ENCODE measurements at regions not wholly inside any gene's neighbourhood (a gene's known extent, or its start where the extent isn't known, plus 50 kb on each side); places are given as distances from the start of the nearest gene placed in this dataset.

DNA sequence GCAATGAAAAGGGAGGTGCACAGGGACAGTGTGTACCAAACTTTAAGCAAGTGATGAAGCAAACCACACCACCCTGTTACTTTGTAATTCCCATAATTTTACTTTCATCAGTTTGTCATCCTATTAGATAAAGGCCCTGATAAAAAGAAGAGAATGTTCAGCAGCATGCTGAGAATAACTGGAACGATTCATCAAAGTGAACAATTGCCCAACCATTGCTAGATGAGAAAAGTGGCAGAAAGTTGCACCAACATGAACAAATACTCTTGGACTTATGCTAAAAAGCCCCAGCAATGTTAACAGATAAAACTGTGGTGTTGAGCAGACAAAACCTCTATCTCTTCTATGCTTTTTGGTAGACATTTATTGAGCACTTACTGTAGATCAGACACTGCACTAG, 75.5 kb upstream of the PCGF5 start:
- Mint-ChIP-seq H3K4me1 (ENCODE audit: insufficient read depth, unreplicated experiment) (peaks cover 4% of the 10 kb centered on the region), H3K4me3 (ENCODE audit: unreplicated experiment) (no peak overlapping the region), H3K9me3 (ENCODE audit: unreplicated experiment) (no peaks in the 10 kb centered on the region), H3K27ac (ENCODE audit: low read depth, unreplicated experiment) (no peak overlapping the region), H3K36me3 (ENCODE audit: insufficient read depth, unreplicated experiment) (no peaks in the 10 kb centered on the region), H3K27me3 (ENCODE audit: insufficient read depth, unreplicated experiment) (no peaks in the 10 kb centered on the region)
- TF ChIP-seq, protein P1, sequence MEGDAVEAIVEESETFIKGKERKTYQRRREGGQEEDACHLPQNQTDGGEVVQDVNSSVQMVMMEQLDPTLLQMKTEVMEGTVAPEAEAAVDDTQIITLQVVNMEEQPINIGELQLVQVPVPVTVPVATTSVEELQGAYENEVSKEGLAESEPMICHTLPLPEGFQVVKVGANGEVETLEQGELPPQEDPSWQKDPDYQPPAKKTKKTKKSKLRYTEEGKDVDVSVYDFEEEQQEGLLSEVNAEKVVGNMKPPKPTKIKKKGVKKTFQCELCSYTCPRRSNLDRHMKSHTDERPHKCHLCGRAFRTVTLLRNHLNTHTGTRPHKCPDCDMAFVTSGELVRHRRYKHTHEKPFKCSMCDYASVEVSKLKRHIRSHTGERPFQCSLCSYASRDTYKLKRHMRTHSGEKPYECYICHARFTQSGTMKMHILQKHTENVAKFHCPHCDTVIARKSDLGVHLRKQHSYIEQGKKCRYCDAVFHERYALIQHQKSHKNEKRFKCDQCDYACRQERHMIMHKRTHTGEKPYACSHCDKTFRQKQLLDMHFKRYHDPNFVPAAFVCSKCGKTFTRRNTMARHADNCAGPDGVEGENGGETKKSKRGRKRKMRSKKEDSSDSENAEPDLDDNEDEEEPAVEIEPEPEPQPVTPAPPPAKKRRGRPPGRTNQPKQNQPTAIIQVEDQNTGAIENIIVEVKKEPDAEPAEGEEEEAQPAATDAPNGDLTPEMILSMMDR (IDR thresholded peaks at IDR 0.05; ENCODE audit: unreplicated experiment): no peak
- no TSS peak for BruUV-seq (replicated peaks)
- ChIA-PET CTCF (interaction anchor here (0.7 to 1.8 kb wide), 2 partner anchors 174 to 234 kb away, joined by 3 to 4 read pairs; no protein-coding TSS in a partner anchor), POLR2A (no interaction called here)
- no peak for DNase-seq (ENCODE audit: unreplicated experiment)
- intact Hi-C loops (cut with micrococcal nuclease): no loop called here

DNA sequence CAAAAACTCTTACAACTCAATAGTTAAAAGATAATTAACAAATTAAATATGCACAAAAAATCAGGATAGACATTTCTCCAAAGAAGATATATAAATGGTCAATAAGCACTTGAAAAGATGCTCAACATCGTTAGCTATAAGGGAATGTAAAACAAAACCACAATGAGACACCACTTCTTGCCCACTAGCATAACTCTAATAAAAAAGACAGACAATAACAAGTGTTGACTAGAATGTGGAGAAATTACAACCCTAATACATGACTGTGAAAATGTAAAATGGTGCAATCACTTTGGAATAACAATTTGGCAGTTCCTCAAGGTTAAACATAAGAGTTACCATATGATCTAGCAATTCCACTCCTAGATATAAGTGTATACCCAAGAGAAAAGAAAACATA, 74.3 kb upstream of the PCGF5 start:
- no peaks in the 10 kb centered on the region for H3K27me3 Mint-ChIP-seq (ENCODE audit: insufficient read depth, unreplicated experiment)
- TF ChIP-seq, protein P1 (IDR thresholded peaks at IDR 0.05; ENCODE audit: unreplicated experiment): no peak

DNA sequence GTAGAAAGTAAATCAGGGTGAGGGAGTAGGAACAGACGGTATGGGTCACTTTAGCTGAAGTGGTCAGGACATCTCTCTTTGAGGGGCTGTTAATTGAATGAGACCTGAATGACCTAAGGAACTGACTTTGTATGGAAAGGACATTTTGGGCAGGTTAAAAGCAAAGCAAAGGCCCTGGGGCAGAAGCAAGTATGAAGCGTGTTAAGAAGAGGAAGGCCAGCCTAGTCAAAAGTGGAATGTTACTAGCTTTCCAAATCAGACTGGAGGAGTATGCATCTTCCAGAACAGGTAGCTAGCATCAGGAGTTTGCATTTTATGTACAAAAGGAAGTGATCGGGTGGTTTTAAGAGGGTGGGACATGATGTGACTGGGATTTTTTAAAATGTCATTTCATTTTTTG, 70.9 kb upstream of the PCGF5 start:
- BruUV-seq (replicated peaks): no TSS peak
- no peak overlapping the region for H3K4me3 Mint-ChIP-seq (ENCODE audit: unreplicated experiment)

More for the DNA sequence above, 74.3 kb upstream of the PCGF5 start:
- H3K9me3 Mint-ChIP-seq (ENCODE audit: unreplicated experiment): no peaks in the 10 kb centered on the region
- no peak overlapping the region for H3K27ac Mint-ChIP-seq (ENCODE audit: low read depth, unreplicated experiment)
- intact Hi-C loops (cut with micrococcal nuclease): no loop called here
- CTCF ChIA-PET: no interaction called here
- BruUV-seq (replicated peaks): no TSS peak
- no peaks in the 10 kb centered on the region for H3K36me3 Mint-ChIP-seq (ENCODE audit: insufficient read depth, unreplicated experiment)
- POLR2A ChIA-PET: no interaction called here
- H3K4me1 Mint-ChIP-seq (ENCODE audit: insufficient read depth, unreplicated experiment): peaks cover 4% of the 10 kb centered on the region
- H3K4me3 Mint-ChIP-seq (ENCODE audit: unreplicated experiment): no peak overlapping the region
- DNase-seq (ENCODE audit: unreplicated experiment): no peak

DNA sequence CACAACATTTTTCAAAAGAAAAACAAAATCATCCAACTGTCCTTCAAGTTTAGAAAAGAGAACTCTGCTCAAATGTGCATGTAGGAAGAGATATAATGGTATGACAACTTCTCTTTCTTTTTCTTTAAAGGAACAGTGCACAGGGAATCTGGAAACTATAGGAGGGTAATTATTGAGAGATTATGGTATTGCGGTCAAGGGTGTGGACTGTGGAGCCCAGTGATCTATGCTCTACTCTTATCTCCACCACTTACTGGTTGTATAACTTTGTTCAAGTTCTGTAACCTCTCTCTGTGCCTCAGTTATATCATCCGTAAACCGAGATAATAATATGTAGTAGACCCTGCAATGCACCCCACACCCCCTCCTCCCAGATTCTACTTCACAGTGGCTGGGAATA, 69.8 kb upstream of the PCGF5 start:
- Mint-ChIP-seq H3K4me3 (ENCODE audit: unreplicated experiment) (no peak overlapping the region), H3K36me3 (ENCODE audit: insufficient read depth, unreplicated experiment) (no peaks in the 10 kb centered on the region), H3K27ac (ENCODE audit: low read depth, unreplicated experiment) (no peak overlapping the region), H3K27me3 (ENCODE audit: insufficient read depth, unreplicated experiment) (no peaks in the 10 kb centered on the region), H3K9me3 (ENCODE audit: unreplicated experiment) (no peaks in the 10 kb centered on the region), H3K4me1 (ENCODE audit: insufficient read depth, unreplicated experiment) (no peaks in the 10 kb centered on the region)
- TF ChIP-seq, protein P1 (IDR thresholded peaks at IDR 0.05; ENCODE audit: unreplicated experiment): no peak
- POLR2A ChIA-PET: interaction anchor here (0.6 to 3.1 kb wide), 2 partner anchors 12 to 773 kb away, joined by 5 to 12 read pairs; partner anchors contain the start of gene BTAF1
- DNase-seq (ENCODE audit: unreplicated experiment): no peak
- intact Hi-C loops (cut with micrococcal nuclease): no loop called here
- CTCF ChIA-PET: no interaction called here
- BruUV-seq (replicated peaks): no TSS peak

More for the DNA sequence above, 70.9 kb upstream of the PCGF5 start:
- Mint-ChIP-seq H3K27ac (ENCODE audit: low read depth, unreplicated experiment) (no peak overlapping the region), H3K4me1 (ENCODE audit: insufficient read depth, unreplicated experiment) (no peaks in the 10 kb centered on the region), H3K9me3 (ENCODE audit: unreplicated experiment) (no peaks in the 10 kb centered on the region), H3K27me3 (ENCODE audit: insufficient read depth, unreplicated experiment) (no peaks in the 10 kb centered on the region), H3K36me3 (ENCODE audit: insufficient read depth, unreplicated experiment) (no peaks in the 10 kb centered on the region)
- POLR2A ChIA-PET: interaction anchor here (0.7 to 3.1 kb wide), 3 partner anchors 9 to 21 kb away, joined by 3 to 12 read pairs (median 3); no protein-coding TSS in a partner anchor
- CTCF ChIA-PET: interaction anchor here (0.6 kb wide), 2 partner anchors 49 to 101 kb away, joined by 3 to 5 read pairs; no protein-coding TSS in a partner anchor
- intact Hi-C loops (cut with micrococcal nuclease): no loop called here
- no peak for DNase-seq (ENCODE audit: unreplicated experiment)
- TF ChIP-seq, protein P1 (IDR thresholded peaks at IDR 0.05; ENCODE audit: unreplicated experiment): no peak

Data from MCF 10A (cell line).